ENCODE measurements at regions not wholly inside any gene's neighbourhood (a gene's known extent, or its start where the extent isn't known, plus 50 kb on each side); places are given as distances from the start of the nearest gene placed in this dataset.

- no peak for DNase-seq
Observed at GRCh38 chr1:82225421-82226185, 424.9 kb downstream of the ADGRL2 start.

GRCh38 chr1:82223091-82223490 is 422.4 kb downstream of the ADGRL2 start:
- no peak for DNase-seq

GRCh38 chr1:82221721-82222120 is 421.0 kb downstream of the ADGRL2 start:
- DNase-seq: no peak

GRCh38 chr1:82220754-82221153 is 420.0 kb downstream of the ADGRL2 start:
- no peak for DNase-seq

- DNase-seq: no peak
Observed at GRCh38 chr1:82219841-82220240, 419.1 kb downstream of the ADGRL2 start.

GRCh38 chr1:82218846-82219245 is 418.1 kb downstream of the ADGRL2 start:
- no peak for DNase-seq

GRCh38 chr1:82215853-82216175 is 415.1 kb downstream of the ADGRL2 start:
- DNase-seq: no peak

- DNase-seq: no peak
Observed at GRCh38 chr1:82215056-82215852, 414.5 kb downstream of the ADGRL2 start.

GRCh38 chr1:82214606-82215005 is 413.9 kb downstream of the ADGRL2 start:
- DNase-seq: no peak

- DNase-seq: no peak
Observed at GRCh38 chr1:82197606-82198005, 396.9 kb downstream of the ADGRL2 start.

GRCh38 chr1:82195245-82195644 is 394.5 kb downstream of the ADGRL2 start:
- no peak for DNase-seq

- no peak for DNase-seq
Observed at GRCh38 chr1:82185084-82185483, 384.4 kb downstream of the ADGRL2 start.

GRCh38 chr1:82181846-82182245 is 381.1 kb downstream of the ADGRL2 start:
- DNase-seq: no peak

- DNase-seq: no peak
Observed at GRCh38 chr1:82179131-82179530, 378.4 kb downstream of the ADGRL2 start.

GRCh38 chr1:82177192-82177591 is 376.5 kb downstream of the ADGRL2 start:
- no peak for DNase-seq

- DNase-seq: no peak
Observed at GRCh38 chr1:82171955-82172354, 371.2 kb downstream of the ADGRL2 start.

- DNase-seq: no peak
Observed at GRCh38 chr1:82168482-82168881, 367.7 kb downstream of the ADGRL2 start.

GRCh38 chr1:82165304-82165703 is 364.6 kb downstream of the ADGRL2 start:
- no peak for DNase-seq

GRCh38 chr1:82162486-82163420 is 362.0 kb downstream of the ADGRL2 start:
- DNase-seq: no peak

GRCh38 chr1:82161700-82162141 is 361.0 kb downstream of the ADGRL2 start:
- no peak for DNase-seq

- DNase-seq: no peak
Observed at GRCh38 chr1:82160903-82161302, 360.2 kb downstream of the ADGRL2 start.

GRCh38 chr1:82160036-82160435 is 359.3 kb downstream of the ADGRL2 start:
- DNase-seq: no peak

GRCh38 chr1:82158981-82159380 is 358.2 kb downstream of the ADGRL2 start:
- DNase-seq: no peak

Measured in activated gamma-delta T cell treated with Interleukin-2 at 50 U/mL for 16 hours (primary cell).